Esophagus muscularis mucosa (tissue), 4 donors: ENCODE measurements at regions not wholly inside any gene's neighbourhood (a gene's known extent, or its start where the extent isn't known, plus 50 kb on each side); places are given as distances from the start of the nearest gene placed in this dataset.

Source experiments
- DNase-seq: peaks from one replicate; pipeline ENCODE4 v3.0.0-alpha.2; 2017; ENCODE audit errors: extremely low spot score
- H3K27ac ChIP-seq, 4 donors: fragments of 200-600 bp; sonication (generic); replicated peaks in 1 of 4; 1 replicate in 3 of 4; 2 replicates in 1 of 4; pipeline ENCODE4 v1.5.1; 2016 to 2019; ENCODE audit warnings: mild to moderate bottlenecking in 1 of 4
- H3K27me3 ChIP-seq, 4 donors: fragments of 200-600 bp; sonication (generic); one replicate each; pipeline versions ENCODE4 v1.5.1 to v1.6.0; 2016 to 2019
- H3K36me3 ChIP-seq, 4 donors: fragments of 200-600 bp; sonication (generic); one replicate each; pipeline ENCODE4 v1.5.1; 2016 to 2019
- H3K4me1 ChIP-seq, 4 donors: fragments of 200-600 bp; sonication (generic); one replicate each; pipeline ENCODE4 v1.5.1; 2016 to 2019
- H3K4me3 ChIP-seq, 4 donors: fragments of 200-600 bp; sonication (generic); 1 replicate in 2 of 4; 2 replicates in 2 of 4; pipeline ENCODE4 v1.5.1; 2016 to 2019; ENCODE audit warnings: mild to moderate bottlenecking in 4 of 4, moderate library complexity in 1 of 4
- H3K9me3 ChIP-seq, 4 donors: fragments of 200-600 bp; sonication (generic); 1 replicate in 3 of 4; 2 replicates in 1 of 4; pipeline ENCODE4 v1.5.1; 2016 to 2019
- EP300 ChIP-seq: sonication (generic); formaldehyde crosslinking; IDR thresholded peaks from one replicate; pipeline ENCODE4 v1.6.1; 2017; ENCODE audit warnings: antibody characterized with exemption
- POLR2A ChIP-seq: fragments of 450-650 bp; IDR thresholded peaks from one replicate; pipeline ENCODE4 v1.6.1; 2017; ENCODE audit warnings: antibody characterized with exemption, moderate library complexity, mild to moderate bottlenecking, low read depth
- POLR2AphosphoS5 ChIP-seq, 2 donors: sonication (generic); formaldehyde crosslinking; IDR thresholded peaks; one replicate each; pipeline ENCODE4 v1.6.1; 2017; ENCODE audit warnings: antibody characterized with exemption in 2 of 2
- WGBS: methylation state at CpG from one replicate; pipeline ENCODE4 v1.1.5; 2018; 5-methylcytosine and 5-hydroxymethylcytosine counted together
- intact Hi-C: fragments of 100-400 bp; cut with DNase I; formaldehyde crosslinking; loops from one replicate; pipeline ENCODE4 v1.15.1; 2023
- TF ChIP-seq, protein P1 (sequence below), 3 experiments: fragments of 200-600 bp in 2 of 3; fragments of 450-650 bp in 1 of 3; sonication (generic) in 2 of 3; IDR thresholded peaks; one replicate each; pipeline ENCODE4 v1.5.1; 2017 to 2019; ENCODE audit warnings: antibody characterized with exemption in 3 of 3, mild to moderate bottlenecking in 2 of 3, moderate library complexity in 1 of 3

DNA sequence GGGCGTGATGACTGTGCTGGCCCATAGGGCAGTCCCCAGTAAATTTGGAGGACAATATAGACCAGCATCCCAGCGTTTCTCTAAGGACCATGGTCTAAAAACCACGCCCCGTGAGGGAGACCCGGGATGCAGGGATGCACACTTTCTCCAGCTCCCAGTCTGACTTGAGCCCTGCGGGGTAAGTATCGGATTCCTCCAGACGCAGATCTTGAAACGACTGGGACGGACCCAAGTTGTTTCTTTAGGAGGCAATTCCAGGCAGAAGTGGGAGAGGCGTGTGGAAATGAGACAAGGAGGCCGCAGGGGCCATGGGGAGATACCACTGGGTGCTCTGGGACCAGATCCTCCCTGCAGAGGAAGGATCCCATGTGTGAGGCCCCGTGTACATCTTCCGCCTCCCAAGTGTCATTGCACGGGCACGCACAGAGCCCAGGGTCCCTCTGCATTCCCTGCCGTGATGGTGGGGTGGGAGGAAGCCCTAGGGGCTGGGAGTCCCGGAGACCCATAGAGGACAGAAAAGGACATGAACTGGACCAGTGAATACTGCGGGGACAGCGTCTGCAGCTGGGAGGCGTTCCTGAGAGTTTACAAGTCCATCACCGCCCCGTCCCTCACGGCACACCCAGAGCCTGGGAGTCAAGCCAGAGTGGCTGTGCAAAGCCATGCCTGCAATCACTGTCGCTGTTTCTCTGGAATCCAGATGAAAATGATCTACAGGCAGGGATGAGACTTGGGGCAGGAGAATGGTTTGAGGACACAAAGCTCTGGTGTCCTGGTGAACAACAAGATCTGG, 522.9 kb downstream of the CDH26 start:
- intact Hi-C loops, result no loop called here
- WGBS, result 93% methylated on average over 11 of the region's 25 CpGs
- peaks cover 0 to 4% (median 0%) of the 10 kb centered on the region in 4 donors for H3K4me1 ChIP-seq
- no peak for DNase-seq
- H3K9me3 ChIP-seq, result no peaks in the 10 kb centered on the region
- H3K4me3 ChIP-seq, result no peak overlapping the region
- H3K27ac ChIP-seq, result no peak overlapping the region
- no peaks in the 10 kb centered on the region for H3K36me3 ChIP-seq
- H3K27me3 ChIP-seq, result peaks cover 0 to 32% (median 0%) of the 10 kb centered on the region in 4 donors
- TF ChIP-seq POLR2AphosphoS5 (IDR thresholded peaks at IDR 0.05), result no peak

GRCh38 chr20:60481743-60482133, 523.5 kb downstream of the CDH26 start:
- Histone ChIP-seq H3K4me3 (no peak overlapping the region), H3K27ac (no peak overlapping the region), H3K4me1 (peaks cover 0 to 4% (median 0%) of the 10 kb centered on the region in 4 donors), H3K36me3 (no peaks in the 10 kb centered on the region), H3K27me3 (peaks cover 0 to 32% (median 0%) of the 10 kb centered on the region in 4 donors), H3K9me3 (no peaks in the 10 kb centered on the region)
- intact Hi-C loops, result no loop called here
- TF ChIP-seq EP300, result no peak
- TF ChIP-seq, protein P1, sequence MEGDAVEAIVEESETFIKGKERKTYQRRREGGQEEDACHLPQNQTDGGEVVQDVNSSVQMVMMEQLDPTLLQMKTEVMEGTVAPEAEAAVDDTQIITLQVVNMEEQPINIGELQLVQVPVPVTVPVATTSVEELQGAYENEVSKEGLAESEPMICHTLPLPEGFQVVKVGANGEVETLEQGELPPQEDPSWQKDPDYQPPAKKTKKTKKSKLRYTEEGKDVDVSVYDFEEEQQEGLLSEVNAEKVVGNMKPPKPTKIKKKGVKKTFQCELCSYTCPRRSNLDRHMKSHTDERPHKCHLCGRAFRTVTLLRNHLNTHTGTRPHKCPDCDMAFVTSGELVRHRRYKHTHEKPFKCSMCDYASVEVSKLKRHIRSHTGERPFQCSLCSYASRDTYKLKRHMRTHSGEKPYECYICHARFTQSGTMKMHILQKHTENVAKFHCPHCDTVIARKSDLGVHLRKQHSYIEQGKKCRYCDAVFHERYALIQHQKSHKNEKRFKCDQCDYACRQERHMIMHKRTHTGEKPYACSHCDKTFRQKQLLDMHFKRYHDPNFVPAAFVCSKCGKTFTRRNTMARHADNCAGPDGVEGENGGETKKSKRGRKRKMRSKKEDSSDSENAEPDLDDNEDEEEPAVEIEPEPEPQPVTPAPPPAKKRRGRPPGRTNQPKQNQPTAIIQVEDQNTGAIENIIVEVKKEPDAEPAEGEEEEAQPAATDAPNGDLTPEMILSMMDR (IDR thresholded peaks at IDR 0.05), result no peak
- no peak for TF ChIP-seq POLR2A
- no peak for TF ChIP-seq POLR2AphosphoS5 (IDR thresholded peaks at IDR 0.05)
- WGBS, result 56% methylated on average over 4 of the region's 7 CpGs
- DNase-seq, result no peak

DNA sequence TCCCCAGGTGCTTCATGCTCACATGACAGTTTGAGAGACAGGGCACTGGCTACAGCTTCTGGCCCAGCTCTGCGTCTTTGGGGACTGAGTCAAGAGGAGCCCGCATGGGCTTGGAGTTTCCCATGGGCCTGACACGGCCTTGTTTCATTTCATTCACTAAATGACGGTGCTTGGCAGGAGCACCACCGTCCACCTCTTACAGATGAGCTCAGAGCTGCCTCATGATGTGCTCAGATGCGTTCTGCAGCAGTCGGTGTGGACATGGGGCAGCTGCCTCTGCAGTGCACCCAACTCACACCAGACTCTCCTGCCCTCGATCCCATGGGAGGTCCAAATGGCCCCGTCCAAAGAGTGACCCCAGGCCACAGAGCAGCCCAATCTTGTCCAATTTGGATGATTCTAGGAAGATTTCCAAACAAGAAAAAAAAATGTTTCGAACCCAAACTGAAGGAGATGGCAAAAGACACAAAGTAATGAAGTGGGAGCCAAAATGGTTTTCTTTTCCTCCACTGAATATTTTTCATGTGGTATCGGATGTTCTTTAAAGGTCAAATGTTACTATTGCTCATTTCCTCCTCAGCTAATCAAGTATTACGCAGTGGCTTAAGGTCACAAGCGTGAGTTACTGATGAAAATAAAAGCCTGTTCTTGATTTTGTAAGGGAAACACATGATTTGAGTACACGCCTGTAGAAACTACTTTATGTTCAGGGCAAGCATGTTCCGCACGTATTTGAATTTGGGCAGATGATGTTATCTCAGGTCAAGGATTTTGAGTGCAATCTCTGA, 524.2 kb downstream of the CDH26 start:
- H3K9me3 ChIP-seq, result no peaks in the 10 kb centered on the region

GRCh38 chr20:60483371-60483770, 525.1 kb downstream of the CDH26 start:
- Histone ChIP-seq H3K4me3 (no peak overlapping the region), H3K27ac (no peak overlapping the region), H3K9me3 (no peaks in the 10 kb centered on the region), H3K36me3 (no peaks in the 10 kb centered on the region), H3K4me1 (peaks cover 0 to 4% (median 0%) of the 10 kb centered on the region in 4 donors), H3K27me3 (peaks cover 0 to 36% (median 0%) of the 10 kb centered on the region in 4 donors)
- WGBS, result 89% methylated on average over 1 of the region's 1 CpG
- TF ChIP-seq POLR2A (no peak), POLR2AphosphoS5 (IDR thresholded peaks at IDR 0.05) (no peak), EP300 (no peak)
- TF ChIP-seq, protein P1 (IDR thresholded peaks at IDR 0.05), result no peak
- peak; percentile 57 for DNase-seq
- intact Hi-C loops, result no loop called here

More for the DNA sequence above, 524.2 kb downstream of the CDH26 start:
- no peak overlapping the region for H3K4me3 ChIP-seq
- H3K27ac ChIP-seq, result no peak overlapping the region
- WGBS, result 63% methylated on average over 13 of the region's 16 CpGs
- intact Hi-C loops, result no loop called here
- DNase-seq, result no peak
- H3K36me3 ChIP-seq, result no peaks in the 10 kb centered on the region
- peaks cover 0 to 35% (median 0%) of the 10 kb centered on the region in 4 donors for H3K27me3 ChIP-seq
- TF ChIP-seq, protein P1 (IDR thresholded peaks at IDR 0.05), result no peak
- TF ChIP-seq POLR2AphosphoS5 (IDR thresholded peaks at IDR 0.05), result no peak
- no peak for TF ChIP-seq POLR2A
- TF ChIP-seq EP300, result no peak
- peaks cover 0 to 4% (median 0%) of the 10 kb centered on the region in 4 donors for H3K4me1 ChIP-seq

DNA sequence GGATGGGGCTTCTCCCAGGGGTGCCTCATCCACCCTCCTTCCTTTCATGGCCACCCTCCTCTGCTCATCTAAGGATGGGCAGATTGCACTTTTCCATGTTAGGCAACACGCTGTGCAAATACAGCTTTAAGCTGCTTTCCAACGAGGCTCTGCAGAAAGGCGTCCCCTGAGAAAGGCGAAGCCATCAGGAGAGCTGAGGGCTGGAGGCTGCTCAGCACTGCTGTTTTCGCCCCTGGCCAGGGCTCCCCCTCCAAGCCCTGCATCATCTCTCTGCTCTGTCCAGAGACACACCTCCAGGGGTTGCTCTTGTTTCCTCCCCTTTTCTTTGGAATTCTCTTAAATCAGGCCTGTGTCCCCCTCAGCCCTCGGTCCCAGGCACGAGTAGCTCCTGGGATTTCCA, 526.1 kb downstream of the CDH26 start:
- 58% methylated on average over 7 of the region's 7 CpGs for WGBS
- no peak overlapping the region for H3K4me3 ChIP-seq
- TF ChIP-seq POLR2A (no peak), EP300 (no peak), POLR2AphosphoS5 (IDR thresholded peaks at IDR 0.05) (no peak)
- TF ChIP-seq, protein P1 (IDR thresholded peaks at IDR 0.05), result no peak
- intact Hi-C loops, result no loop called here
- H3K4me1 ChIP-seq, result peaks cover 0 to 4% (median 0%) of the 10 kb centered on the region in 4 donors
- no peaks in the 10 kb centered on the region for H3K36me3 ChIP-seq
- no peak overlapping the region for H3K27ac ChIP-seq
- peaks cover 0 to 37% (median 0%) of the 10 kb centered on the region in 4 donors for H3K27me3 ChIP-seq
- DNase-seq, result peak; percentile 74
- H3K9me3 ChIP-seq, result no peaks in the 10 kb centered on the region
